ENCODE measurements at regions not wholly inside any gene's neighbourhood (a gene's known extent, or its start where the extent isn't known, plus 50 kb on each side); places are given as distances from the start of the nearest gene placed in this dataset.
"Not testable (repeated sequence)": the region's sequence is repeated elsewhere in the genome, so short reads cannot be mapped to it uniquely, and the experiment has no call there.

- TF ChIP-seq CTCF (IDR thresholded peaks at IDR 0.05; ENCODE audit: borderline replicate concordance), result no peak
- H3K4me1 ChIP-seq, result no peaks in the 10 kb centered on the region
- H3K27me3 ChIP-seq (ENCODE audit: low read depth), result no peaks in the 10 kb centered on the region
- H3K36me3 ChIP-seq, result no peaks in the 10 kb centered on the region
- H3K4me3 ChIP-seq, result no peak overlapping the region
- intact Hi-C loops (cut with micrococcal nuclease), result no loop called here
- no peaks in the 10 kb centered on the region for H3K9me3 ChIP-seq (replicated peaks)
- no peak overlapping the region for H3K27ac ChIP-seq (replicated peaks)
- DNase-seq, result no peak
Measured at GRCh38 chr10:33963729-33964128, 629.3 kb upstream of the NRP1 start.

DNA sequence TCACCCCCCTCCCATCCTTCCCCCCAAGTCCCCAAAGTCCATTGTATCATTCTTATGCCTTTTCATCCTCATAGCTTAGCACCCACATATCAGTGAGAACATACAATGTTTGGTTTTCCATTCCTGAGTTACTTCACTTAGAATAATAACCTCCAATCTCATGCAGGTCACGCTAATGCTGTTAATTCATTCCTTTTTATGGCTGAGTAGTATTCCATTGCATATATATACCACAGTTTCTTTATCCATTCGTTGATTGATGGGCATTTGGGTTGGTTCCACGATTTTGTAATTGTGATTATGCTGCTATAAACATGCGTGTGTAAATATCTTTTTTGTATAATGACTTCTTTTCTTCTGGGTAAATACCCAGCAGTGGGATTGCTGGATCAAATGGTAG, 621.9 kb upstream of the NRP1 start:
- H3K27me3 ChIP-seq (ENCODE audit: low read depth); H3K9me3 ChIP-seq (replicated peaks); DNase-seq; H3K27ac ChIP-seq (replicated peaks); H3K4me1 ChIP-seq; H3K36me3 ChIP-seq; intact Hi-C loops (cut with micrococcal nuclease); H3K4me3 ChIP-seq: not testable (repeated sequence)

DNA sequence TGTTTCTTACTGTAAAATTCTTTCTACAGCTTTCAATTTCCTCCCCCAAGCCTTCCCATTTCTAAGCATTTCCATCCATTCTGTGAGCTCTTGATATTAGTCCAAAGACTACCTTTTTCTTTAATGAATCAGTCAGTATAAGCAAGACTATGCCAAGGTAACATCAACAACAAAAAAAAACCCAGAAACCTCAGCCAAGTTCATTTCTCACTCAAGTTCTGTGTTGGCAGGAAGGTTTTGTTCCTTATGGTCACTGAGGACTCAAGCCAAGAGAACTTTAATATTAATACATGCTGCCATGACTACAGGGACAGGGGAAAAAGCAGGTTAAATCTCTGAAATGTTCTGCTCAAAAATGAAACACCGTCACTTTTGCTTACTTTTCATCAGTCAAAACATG, 621.2 kb upstream of the NRP1 start:
- H3K4me3 ChIP-seq, result no peak overlapping the region
- H3K4me1 ChIP-seq, result no peaks in the 10 kb centered on the region
- no peak for TF ChIP-seq CTCF (IDR thresholded peaks at IDR 0.05; ENCODE audit: borderline replicate concordance)
- peaks cover 9% of the 10 kb centered on the region for H3K9me3 ChIP-seq (replicated peaks)
- intact Hi-C loops (cut with micrococcal nuclease), result no loop called here
- no peaks in the 10 kb centered on the region for H3K36me3 ChIP-seq
- no peaks in the 10 kb centered on the region for H3K27me3 ChIP-seq (ENCODE audit: low read depth)
- no peak for DNase-seq
- no peak overlapping the region for H3K27ac ChIP-seq (replicated peaks)

DNA sequence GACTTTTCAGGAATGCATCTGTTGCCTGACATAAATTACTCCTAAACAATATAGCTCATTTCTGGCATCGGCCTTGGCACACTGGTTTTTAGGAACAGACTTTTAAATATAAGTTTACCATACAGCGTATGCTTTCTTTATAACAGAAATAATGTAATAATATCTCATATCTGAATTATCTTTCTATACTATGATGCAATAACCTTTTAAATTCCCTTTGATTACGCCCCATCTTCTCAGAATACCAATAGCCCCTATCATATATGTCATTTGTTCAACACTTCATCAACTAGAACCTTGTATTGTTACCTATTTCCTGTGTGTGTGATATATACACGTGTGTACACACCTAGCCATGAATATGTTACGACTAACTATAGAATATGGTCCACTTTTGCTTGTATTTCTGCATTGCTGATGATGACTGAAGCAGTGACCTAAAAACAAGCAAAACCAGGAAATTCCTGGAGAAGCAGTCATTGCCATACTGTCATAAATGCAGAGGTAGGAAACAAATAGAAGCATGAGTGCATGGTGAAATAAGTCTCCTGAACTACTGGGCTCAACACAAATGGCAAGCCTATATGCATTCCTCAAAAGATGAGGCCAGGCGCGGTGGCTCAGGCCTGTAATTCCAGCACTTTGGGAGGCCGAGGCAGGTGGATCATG, 618.4 kb upstream of the NRP1 start:
- Histone ChIP-seq H3K4me1 (no peaks in the 10 kb centered on the region), H3K4me3 (no peak overlapping the region), H3K27me3 (ENCODE audit: low read depth) (no peaks in the 10 kb centered on the region), H3K27ac (replicated peaks) (no peak overlapping the region), H3K36me3 (no peaks in the 10 kb centered on the region), H3K9me3 (replicated peaks) (peaks cover 9% of the 10 kb centered on the region)
- no peak for TF ChIP-seq CTCF (IDR thresholded peaks at IDR 0.05; ENCODE audit: borderline replicate concordance)
- intact Hi-C loops (cut with micrococcal nuclease), result no loop called here
- no peak for DNase-seq

GRCh38 chr10:33950206-33950605, 615.7 kb upstream of the NRP1 start:
- no peak for TF ChIP-seq CTCF (IDR thresholded peaks at IDR 0.05; ENCODE audit: borderline replicate concordance)

GRCh38 chr10:33947544-33947943, 613.1 kb upstream of the NRP1 start:
- no peak overlapping the region for H3K27ac ChIP-seq (replicated peaks)
- H3K36me3 ChIP-seq, result no peaks in the 10 kb centered on the region
- H3K27me3 ChIP-seq (ENCODE audit: low read depth), result no peaks in the 10 kb centered on the region
- DNase-seq, result no peak
- no peaks in the 10 kb centered on the region for H3K4me1 ChIP-seq
- H3K4me3 ChIP-seq, result no peak overlapping the region
- no peaks in the 10 kb centered on the region for H3K9me3 ChIP-seq (replicated peaks)
- intact Hi-C loops (cut with micrococcal nuclease), result no loop called here
- TF ChIP-seq CTCF (IDR thresholded peaks at IDR 0.05; ENCODE audit: borderline replicate concordance), result no peak

More at GRCh38 chr10:33950206-33950605, 615.7 kb upstream of the NRP1 start:
- intact Hi-C loops (cut with micrococcal nuclease), result no loop called here
- Histone ChIP-seq H3K36me3 (no peaks in the 10 kb centered on the region), H3K4me1 (no peaks in the 10 kb centered on the region), H3K4me3 (no peak overlapping the region), H3K9me3 (replicated peaks) (no peaks in the 10 kb centered on the region), H3K27ac (replicated peaks) (no peak overlapping the region), H3K27me3 (ENCODE audit: low read depth) (no peaks in the 10 kb centered on the region)
- no peak for DNase-seq

All from left ventricle myocardium inferior (tissue), 1 donor.